Astrocyte of the hippocampus (primary cell): ENCODE measurements at regions not wholly inside any gene's neighbourhood (a gene's known extent, or its start where the extent isn't known, plus 50 kb on each side); places are given as distances from the start of the nearest gene placed in this dataset.

ENCODE experiments used
- DNase-seq: peaks from one replicate; pipeline ENCODE4 v3.0.0; 2011; ENCODE audit warnings: low read depth, low spot score

- no peak for DNase-seq
Observed at GRCh38 chr6:51394061-51394460, 575.4 kb downstream of the TFAP2B start.

DNA sequence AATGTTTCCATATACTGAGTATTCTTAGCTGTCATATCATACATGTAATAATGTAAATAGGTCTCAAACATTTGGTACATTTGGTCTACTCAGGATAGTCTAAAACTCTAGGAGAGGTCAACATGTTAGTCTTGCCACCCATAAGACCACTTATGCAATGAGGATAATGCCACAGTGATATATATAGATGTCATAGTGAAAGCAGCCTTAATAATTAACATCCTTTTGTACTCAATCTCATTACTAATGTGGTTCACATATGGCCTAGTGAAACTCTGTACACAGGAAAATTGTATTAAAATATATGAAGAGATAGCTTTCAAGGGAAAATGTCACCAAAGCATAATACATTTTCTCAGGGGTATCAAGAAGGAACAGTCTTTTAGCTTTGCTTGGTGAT lies 577.9 kb downstream of the TFAP2B start:
- DNase-seq: no peak

- DNase-seq: peak; percentile 46
Observed at GRCh38 chr6:51398064-51398705, 579.5 kb downstream of the TFAP2B start.

- no peak for DNase-seq
Observed at GRCh38 chr6:51398793-51399192, 580.1 kb downstream of the TFAP2B start.

- no peak for DNase-seq
Observed at GRCh38 chr6:51410453-51410852, 591.8 kb downstream of the TFAP2B start.

DNA sequence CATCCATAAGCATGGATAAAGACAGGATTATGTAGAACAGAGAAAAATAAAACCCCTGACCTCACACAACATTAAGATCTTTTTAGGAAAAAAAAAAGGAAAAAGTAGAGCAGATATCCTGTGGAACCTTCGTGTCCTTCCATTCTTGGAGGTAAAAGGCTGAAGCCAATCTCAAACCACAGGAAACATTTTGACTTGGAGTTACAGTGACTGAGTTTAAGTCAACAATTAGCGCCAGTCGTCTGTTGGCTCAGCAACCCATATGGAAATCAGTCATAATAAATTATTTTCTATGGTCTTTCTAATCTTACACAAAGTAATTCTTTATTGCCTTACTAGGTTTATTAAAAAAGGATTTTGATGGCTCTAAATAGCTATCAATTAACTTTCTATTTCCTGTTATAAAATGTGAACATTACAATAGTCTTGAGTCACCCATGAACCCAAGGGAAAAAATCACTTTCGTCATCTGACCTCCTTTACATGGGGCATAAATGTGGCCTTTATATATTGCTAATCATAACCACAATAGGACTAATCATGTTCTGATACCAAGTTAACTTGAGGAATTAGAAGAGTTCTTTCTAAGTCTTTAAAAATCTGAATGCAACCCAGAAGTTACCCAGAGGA lies 592.9 kb downstream of the TFAP2B start:
- no peak for DNase-seq

DNA sequence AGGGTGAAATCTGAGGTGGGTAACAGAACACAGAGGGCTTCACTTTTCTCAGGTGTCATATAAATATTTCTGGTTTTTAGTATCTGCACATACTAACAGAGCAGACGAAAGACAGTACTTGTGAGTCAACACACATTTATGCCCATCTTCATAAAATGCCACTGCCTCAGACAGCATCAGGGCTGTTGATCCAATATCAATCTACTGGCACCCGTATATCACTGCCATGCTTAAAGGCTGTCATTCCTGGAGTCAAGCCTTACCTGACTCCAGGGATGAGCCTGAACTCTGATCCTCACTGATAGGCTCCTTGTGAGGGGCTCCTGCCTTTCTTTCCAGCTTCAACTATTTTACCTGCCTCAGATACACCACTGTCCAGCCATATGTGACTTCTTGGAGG lies 595.7 kb downstream of the TFAP2B start:
- no peak for DNase-seq

DNA sequence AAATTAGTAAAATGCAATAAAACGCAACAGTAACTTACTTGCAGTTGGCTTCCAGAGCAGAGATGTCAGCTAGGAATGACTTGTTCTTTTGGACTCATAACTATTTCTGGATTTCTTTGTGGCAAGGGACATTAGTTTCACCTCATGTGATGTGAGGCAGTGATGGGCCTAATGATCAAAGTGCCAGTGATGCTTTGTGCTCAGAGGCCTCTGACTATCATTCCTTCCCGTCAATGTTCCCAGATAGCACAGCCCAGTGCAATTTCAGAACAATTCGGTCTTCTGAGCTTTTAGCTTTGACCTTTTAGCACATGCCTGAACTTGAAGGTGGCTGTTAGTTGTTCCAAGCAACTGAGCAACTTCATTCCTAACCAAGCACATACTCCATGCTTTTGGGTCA lies 596.8 kb downstream of the TFAP2B start:
- DNase-seq: no peak

DNA sequence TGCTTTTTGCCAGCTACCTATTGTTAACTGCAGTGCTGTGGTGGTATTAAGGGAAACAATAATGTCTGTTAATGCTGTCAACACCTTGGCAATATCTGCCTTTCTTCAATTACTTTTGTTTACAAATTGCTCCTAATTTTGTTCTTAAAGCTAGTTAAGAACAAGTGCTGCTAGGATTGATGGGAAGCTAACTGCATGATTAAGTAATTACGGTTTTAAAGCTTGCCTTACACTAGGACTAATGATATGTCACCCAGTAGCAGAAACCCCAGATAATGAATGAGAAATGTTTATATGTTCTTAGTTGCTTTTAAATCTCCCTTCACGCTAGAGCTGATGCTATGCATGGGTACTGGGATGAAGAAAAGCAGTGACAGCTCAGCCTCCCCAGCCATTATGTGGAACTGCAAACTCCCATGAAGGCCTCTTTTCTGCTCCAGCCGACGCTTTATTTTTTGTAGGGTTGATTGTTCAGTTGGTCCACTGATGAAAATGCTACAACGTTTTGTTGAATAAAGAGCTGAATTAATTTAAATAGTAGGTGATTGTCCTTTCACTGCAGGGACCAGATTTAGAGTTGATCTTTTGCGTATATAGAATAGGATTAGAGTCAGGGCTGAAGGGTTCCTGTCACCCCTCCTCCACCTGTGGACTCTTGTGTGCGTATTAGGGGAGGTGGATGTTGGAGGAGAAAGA lies 610.5 kb downstream of the TFAP2B start:
- no peak for DNase-seq

GRCh38 chr6:51430589-51430988 lies 611.9 kb downstream of the TFAP2B start:
- DNase-seq: no peak

DNA sequence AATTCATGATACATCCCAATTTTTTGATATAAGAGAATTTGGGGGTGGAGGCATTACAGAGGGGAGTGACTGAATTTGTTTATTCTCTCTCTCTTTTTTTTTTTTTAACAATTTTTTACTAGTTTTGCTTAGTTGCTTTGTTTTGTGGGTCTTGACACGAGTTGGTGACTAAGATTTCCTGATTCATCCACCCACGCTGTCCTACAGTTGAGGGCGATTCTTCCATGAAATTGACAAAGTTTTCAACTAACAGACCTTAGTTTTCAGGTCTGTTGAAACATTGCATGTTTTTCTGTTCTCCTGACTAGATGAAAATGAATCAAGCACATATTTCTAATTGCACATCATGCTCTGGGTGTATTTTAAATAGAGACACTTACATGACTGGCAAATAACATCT lies 613.8 kb downstream of the TFAP2B start:
- no peak for DNase-seq

DNA sequence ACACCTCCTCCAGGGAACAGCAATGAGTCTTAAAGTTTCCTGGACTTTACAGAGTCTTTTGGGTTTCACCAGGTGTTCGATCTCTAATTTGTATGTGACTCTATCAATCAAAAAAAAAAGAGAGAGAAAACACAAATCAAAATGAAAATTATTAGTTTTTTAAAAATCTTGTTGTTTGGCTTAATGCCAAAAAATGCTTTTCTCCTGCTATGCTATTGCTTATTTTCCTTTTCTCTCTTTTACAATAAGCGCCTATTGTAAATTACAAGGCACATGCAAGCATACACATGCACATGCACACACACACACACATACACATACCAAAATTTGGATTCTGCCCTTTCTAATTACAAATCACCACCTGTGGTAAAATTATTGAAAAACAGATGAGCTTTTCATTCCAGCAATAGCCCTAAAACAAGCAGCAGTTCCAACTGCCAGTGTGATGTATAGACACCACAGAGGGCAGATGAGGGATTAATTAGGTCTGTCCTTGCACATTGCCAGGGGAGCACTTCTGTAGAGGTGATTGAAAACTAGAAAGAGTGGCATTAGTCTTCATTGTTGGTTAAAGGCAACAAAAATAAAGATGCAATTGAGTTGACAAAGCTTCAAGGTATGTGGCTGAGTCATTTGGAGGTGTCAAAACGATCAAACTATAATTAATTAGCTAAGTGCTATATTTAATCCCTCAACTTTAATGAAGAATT lies 631.7 kb downstream of the TFAP2B start:
- no peak for DNase-seq

DNA sequence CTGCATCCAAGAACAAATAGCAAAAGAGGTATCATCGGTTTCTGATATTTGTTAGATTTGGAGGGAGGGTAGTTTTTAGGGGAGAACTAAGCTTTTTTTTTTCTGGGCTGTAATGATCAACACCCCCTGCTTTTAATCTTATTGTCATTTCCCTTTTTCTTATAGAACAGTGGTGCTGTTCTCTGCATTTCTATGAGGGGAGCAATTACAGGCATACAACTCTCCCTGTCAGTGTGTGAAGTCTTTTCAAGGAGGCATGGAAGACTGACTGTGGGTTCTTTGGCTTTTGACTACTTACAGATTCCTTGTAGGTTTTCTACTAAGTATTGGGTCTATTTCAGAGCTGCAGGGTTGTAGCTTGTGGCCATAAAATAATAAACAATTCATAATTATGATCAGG lies 632.3 kb downstream of the TFAP2B start:
- no peak for DNase-seq

- no peak for DNase-seq
Observed at GRCh38 chr6:51456282-51456681, 631.1 kb downstream of the PKHD1 start.

DNA sequence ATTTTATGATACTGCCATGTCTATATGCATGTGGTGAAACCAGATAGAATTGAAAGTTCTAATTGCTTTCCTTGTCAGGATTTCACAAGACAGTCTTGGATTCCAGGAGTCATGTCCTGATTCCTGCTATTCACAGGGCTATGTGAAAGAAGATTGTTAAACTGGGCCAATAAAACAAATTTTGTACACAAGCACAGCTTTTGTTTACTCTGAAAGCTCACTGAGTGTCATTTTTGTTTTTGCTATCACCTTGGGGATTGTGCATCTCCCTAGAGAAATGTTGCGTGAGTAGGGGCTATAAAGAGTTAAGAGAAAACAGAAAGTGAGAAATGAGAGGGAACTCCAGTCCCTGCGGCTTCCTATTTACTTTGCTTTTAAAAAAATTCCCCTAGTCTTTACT lies 627.5 kb downstream of the PKHD1 start:
- DNase-seq: no peak

- DNase-seq: no peak
Observed at GRCh38 chr6:51462896-51463295, 624.5 kb downstream of the PKHD1 start.

GRCh38 chr6:51463321-51463720 lies 624.1 kb downstream of the PKHD1 start:
- DNase-seq: no peak

- DNase-seq: no peak
Observed at GRCh38 chr6:51464956-51465355, 622.5 kb downstream of the PKHD1 start.

DNA sequence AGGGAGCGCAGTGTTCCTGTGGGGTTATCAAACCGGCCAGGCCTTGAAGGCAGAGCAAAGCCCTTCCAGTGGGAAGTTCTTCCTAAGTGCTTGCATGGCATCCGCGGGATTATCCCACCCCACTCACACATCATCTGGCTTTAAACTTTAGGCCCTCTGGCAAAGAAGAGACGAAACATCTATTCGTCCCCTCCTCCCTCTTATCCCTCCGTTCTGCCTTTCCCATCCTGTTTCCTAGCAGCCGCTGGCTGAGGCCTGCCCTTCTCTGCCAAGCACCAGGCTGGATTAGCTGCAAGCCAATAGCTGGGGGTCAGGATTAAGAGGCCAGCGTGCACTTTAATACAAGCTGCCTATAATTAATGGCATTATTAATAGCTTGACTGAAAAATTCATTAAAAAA lies 621.0 kb downstream of the PKHD1 start:
- no peak for DNase-seq

DNA sequence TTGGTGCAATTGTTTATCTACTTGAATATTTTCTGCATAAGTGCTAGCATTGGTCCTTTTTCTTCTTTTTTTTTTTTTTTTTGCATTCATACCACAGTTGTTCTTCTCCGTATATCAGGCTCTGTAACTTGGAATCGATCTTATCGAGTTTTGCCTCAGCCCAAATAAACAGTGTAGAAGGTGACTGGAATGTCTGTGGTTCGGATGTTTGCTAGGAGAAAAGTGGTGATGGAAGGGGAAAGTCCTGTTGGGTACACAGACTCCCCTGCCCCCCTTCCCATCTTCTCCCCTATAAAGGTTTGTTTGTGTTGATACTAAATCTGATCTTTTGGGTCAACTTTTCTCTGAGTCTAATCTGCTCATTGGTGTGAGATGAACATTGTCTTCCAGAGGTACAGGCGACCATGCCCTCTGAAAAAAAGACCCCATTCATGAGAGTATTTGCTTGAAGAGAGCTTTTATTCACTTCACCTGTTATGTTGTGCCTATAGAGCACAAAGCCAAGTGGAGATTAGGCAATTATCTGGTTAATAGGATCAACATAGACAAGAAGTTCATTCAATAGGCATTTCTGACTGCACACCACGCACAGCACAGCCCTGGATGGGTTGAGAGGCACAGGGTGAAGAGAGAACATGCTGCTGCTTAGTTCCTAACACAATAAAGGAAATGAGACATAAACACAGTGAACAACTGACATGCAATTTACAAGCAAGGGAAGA lies 620.0 kb downstream of the PKHD1 start:
- no peak for DNase-seq

- DNase-seq: no peak
Observed at GRCh38 chr6:51468704-51469103, 618.7 kb downstream of the PKHD1 start.
